H1 (cell line): ENCODE measurements at regions not wholly inside any gene's neighbourhood (a gene's known extent, or its start where the extent isn't known, plus 50 kb on each side); places are given as distances from the start of the nearest gene placed in this dataset.

Experiments
- CTCF ChIA-PET: fragments of 300-600 bp; sonication (Branson Sonifier 250); formaldehyde crosslinking; loops from one replicate; lab custom pipeline; 2021; ENCODE audit not compliant: partially characterized antibody; lab: Charles Lee
- POLR2A ChIA-PET: fragments of 300-600 bp; sonication (Branson Sonifier 250); formaldehyde crosslinking; loops from one replicate; lab custom pipeline; 2021; ENCODE audit warnings: inconsistent platforms; ENCODE audit not compliant: partially characterized antibody; lab: Charles Lee
- DNase-seq, 2 experiments: peaks; one replicate each; pipeline versions ENCODE4 v3.0.0 to v3.0.0-alpha.2; 2010 to 2022; ENCODE audit warnings: low spot score in 2 of 2, low read depth in 1 of 2, mixed read lengths in 1 of 2
- FAIRE-seq: peaks from 2 replicates; lab custom pipeline; 2011; peaks lifted over from hg19 to GRCh38; lab: Jason Lieb, UNC
- H2AFZ ChIP-seq: 2 replicates; pipeline ENCODE4 v1.8.1; 2012; ENCODE audit warnings: low read length, inconsistent platforms
- H2AK5ac ChIP-seq: 2 replicates; pipeline ENCODE4 v1.6.1; 2013; ENCODE audit warnings: low read depth, low read length
- H2BK120ac ChIP-seq: replicated peaks from 2 replicates; pipeline ENCODE3; 2013; ENCODE audit warnings: low read depth, low read length, inconsistent platforms
- H2BK12ac ChIP-seq: 2 replicates; pipeline ENCODE4 v1.6.1; 2013; ENCODE audit warnings: low read depth, low read length
- H2BK15ac ChIP-seq: 2 replicates; pipeline ENCODE4 v1.6.1; 2013; ENCODE audit warnings: low read length
- H2BK20ac ChIP-seq: 2 replicates; pipeline ENCODE4 v1.6.1; 2013; ENCODE audit warnings: low read length
- H2BK5ac ChIP-seq: 2 replicates; pipeline ENCODE4 v1.6.1; 2013; ENCODE audit warnings: low read depth, low read length
- H3K14ac ChIP-seq: 2 replicates; pipeline ENCODE4 v1.6.1; 2013; ENCODE audit warnings: inconsistent platforms; ENCODE audit not compliant: insufficient read length
- H3K18ac ChIP-seq: 2 replicates; pipeline ENCODE4 v1.6.1; 2013; ENCODE audit warnings: low read length; ENCODE audit errors: extremely low read depth
- H3K23ac ChIP-seq: 2 replicates; pipeline ENCODE4 v1.6.1; 2013; ENCODE audit warnings: inconsistent platforms; ENCODE audit not compliant: insufficient read length
- H3K23me2 ChIP-seq: 2 replicates; pipeline ENCODE4 v1.6.1; 2013; ENCODE audit warnings: low read depth, low read length
- H3K27ac ChIP-seq: 2 replicates; pipeline ENCODE4 v1.6.1; 2011; ENCODE audit warnings: low read depth, low read length, inconsistent platforms
- H3K27me3 ChIP-seq, 4 experiments: replicated peaks in 1 of 4; 1 replicate in 1 of 4; 2 replicates in 3 of 4; pipeline versions ENCODE4 v1.6.1 to v1.8.1; 2011 to 2013; ENCODE audit warnings: low read length in 3 of 4, mild to moderate bottlenecking in 3 of 4, inconsistent platforms in 2 of 4, mixed read lengths in 2 of 4, moderate library complexity in 1 of 4; ENCODE audit not compliant: control insufficient read depth in 3 of 4, insufficient read depth in 3 of 4; ENCODE audit errors: extremely low read depth in 1 of 4
- H3K36me3 ChIP-seq, 4 experiments: 2 replicates each; pipeline versions ENCODE4 v1.6.1 to v1.8.1; 2011 to 2013; ENCODE audit warnings: mild to moderate bottlenecking in 4 of 4, low read length in 3 of 4, moderate library complexity in 2 of 4, control low read depth in 1 of 4, inconsistent platforms in 1 of 4; ENCODE audit not compliant: insufficient read depth in 4 of 4, control insufficient read depth in 2 of 4
- H3K4ac ChIP-seq: replicated peaks from 2 replicates; pipeline ENCODE3; 2013; ENCODE audit warnings: low read length, low read depth, mixed read lengths, inconsistent platforms; ENCODE audit not compliant: insufficient read length
- H3K4me1 ChIP-seq, 4 experiments: replicated peaks in 1 of 4; 1 replicate in 1 of 4; 2 replicates in 3 of 4; pipeline versions ENCODE4 v1.6.1 to v1.8.1; 2011 to 2013; ENCODE audit warnings: low read length in 3 of 4, inconsistent platforms in 2 of 4, mixed read lengths in 1 of 4; ENCODE audit not compliant: insufficient read depth in 4 of 4, control insufficient read depth in 3 of 4
- H3K4me2 ChIP-seq, 2 experiments: 2 replicates each; pipeline versions ENCODE4 v1.6.1 to v1.8.1; 2011 to 2013; ENCODE audit warnings: low read depth in 2 of 2, low read length in 2 of 2, control low read depth in 1 of 2, inconsistent platforms in 1 of 2, mild to moderate bottlenecking in 1 of 2; ENCODE audit not compliant: insufficient read depth in 1 of 2
- H3K4me3 ChIP-seq, 4 experiments: fragments of 200-600, 300-600 bp in 1 of 4; sonication (generic), shearing (Covaris generic), sonication (Bioruptor Twin) in 1 of 4; 2 replicates each; pipeline versions ENCODE4 v1.5.1 to v1.8.1; 2011 to 2016; ENCODE audit warnings: low read length in 4 of 4, low read depth in 3 of 4, control low read depth in 2 of 4, inconsistent platforms in 2 of 4, mild to moderate bottlenecking in 2 of 4, mixed read lengths in 1 of 4, moderate library complexity in 1 of 4; ENCODE audit not compliant: insufficient read depth in 2 of 4; ENCODE audit errors: extremely low read depth in 1 of 4
- H3K56ac ChIP-seq: replicated peaks from 2 replicates; pipeline ENCODE3; 2013; ENCODE audit warnings: low read depth, mild to moderate bottlenecking, mixed read lengths, low read length, inconsistent platforms; ENCODE audit not compliant: insufficient read length
- H3K79me1 ChIP-seq: 2 replicates; pipeline ENCODE4 v1.6.1; 2013; ENCODE audit warnings: low read depth, low read length, control low read depth
- H3K79me2 ChIP-seq, 2 experiments: 2 replicates each; pipeline versions ENCODE4 v1.6.1 to v1.8.1; 2012 to 2013; ENCODE audit warnings: low read length in 2 of 2, mild to moderate bottlenecking in 2 of 2, inconsistent platforms in 1 of 2; ENCODE audit not compliant: insufficient read depth in 2 of 2, control insufficient read depth in 1 of 2
- H3K9ac ChIP-seq, 4 experiments: replicated peaks in 1 of 4; 1 replicate in 1 of 4; 2 replicates in 3 of 4; pipeline versions ENCODE4 v1.6.1 to v1.8.1; 2011 to 2013; ENCODE audit warnings: low read depth in 3 of 4, low read length in 3 of 4, control low read depth in 2 of 4, mild to moderate bottlenecking in 2 of 4, moderate library complexity in 2 of 4, inconsistent platforms in 1 of 4; ENCODE audit errors: extremely low read depth in 1 of 4
- H3K9me3 ChIP-seq, 2 experiments: 2 replicates each; pipeline versions ENCODE4 v1.6.1 to v1.8.1; 2012 to 2013; ENCODE audit warnings: mild to moderate bottlenecking in 2 of 2, moderate library complexity in 2 of 2, control low read depth in 1 of 2, inconsistent platforms in 1 of 2, low read depth in 1 of 2, low read length in 1 of 2, mixed read lengths in 1 of 2; ENCODE audit not compliant: insufficient read depth in 2 of 2
- H4K20me1 ChIP-seq, 2 experiments: replicated peaks in 1 of 2; 2 replicates each; pipeline versions ENCODE3 to v1.8.1; 2011 to 2013; ENCODE audit warnings: inconsistent platforms in 2 of 2, low read length in 2 of 2, mild to moderate bottlenecking in 1 of 2; ENCODE audit not compliant: insufficient read depth in 2 of 2, control insufficient read depth in 1 of 2
- H4K5ac ChIP-seq: 2 replicates; pipeline ENCODE4 v1.6.1; 2013; ENCODE audit warnings: low read length, low read depth, mixed read lengths, inconsistent platforms; ENCODE audit not compliant: insufficient read length
- H4K8ac ChIP-seq: 2 replicates; pipeline ENCODE4 v1.8.0; 2013; ENCODE audit warnings: mild to moderate bottlenecking, moderate library complexity, low read length, inconsistent platforms; ENCODE audit not compliant: insufficient read depth; ENCODE audit errors: extremely low read depth
- H4K91ac ChIP-seq: replicated peaks from 2 replicates; pipeline ENCODE3; 2013; ENCODE audit warnings: low read length, mixed read lengths, inconsistent platforms; ENCODE audit not compliant: insufficient read length
- CTCF ChIP-seq, 3 experiments: IDR thresholded peaks; 1 replicate in 2 of 3; 2 replicates in 1 of 3; pipeline versions ENCODE4 v1.5.1 to v1.6.1; 2011; ENCODE audit warnings: low read length in 3 of 3, mild to moderate bottlenecking in 3 of 3, inconsistent platforms in 2 of 3, low read depth in 1 of 3, moderate library complexity in 1 of 3; ENCODE audit not compliant: insufficient read depth in 1 of 3; ENCODE audit errors: control extremely low read depth in 1 of 3
- EZH2 ChIP-seq: fragments of 200-600 bp; sonication (generic); IDR thresholded peaks from 2 replicates; pipeline ENCODE4 v1.7.1; 2012; ENCODE audit warnings: low read depth, mild to moderate bottlenecking, moderate library complexity, low read length, inconsistent platforms; ENCODE audit not compliant: severe bottlenecking
- GTF2F1 ChIP-seq: IDR thresholded peaks from 2 replicates; pipeline ENCODE4 v1.6.1; 2012; ENCODE audit warnings: low read depth, low read length, improper control_type of control experiment, borderline replicate concordance
- JUN ChIP-seq: IDR thresholded peaks from 2 replicates; pipeline ENCODE4 v1.6.1; 2011; ENCODE audit warnings: low read depth, mild to moderate bottlenecking, improper control_type of control experiment, low read length
- MAFK ChIP-seq: IDR thresholded peaks from 2 replicates; pipeline ENCODE4 v1.6.1; 2012; ENCODE audit warnings: low read depth, mild to moderate bottlenecking, improper control_type of control experiment, low read length
- RFX5 ChIP-seq: IDR thresholded peaks from 2 replicates; pipeline ENCODE4 v1.6.1; 2011; ENCODE audit warnings: low read depth, low read length, improper control_type of control experiment, borderline replicate concordance
- RXRA ChIP-seq: IDR thresholded peaks from 2 replicates; pipeline ENCODE4 v1.6.1; 2011; ENCODE audit warnings: low read depth, mild to moderate bottlenecking, low read length, moderate library complexity; ENCODE audit not compliant: insufficient read depth
- SP2 ChIP-seq: IDR thresholded peaks from 2 replicates; pipeline ENCODE4 v1.6.1; 2012; ENCODE audit warnings: mild to moderate bottlenecking, low read length, inconsistent platforms
- ZNF274 ChIP-seq: IDR thresholded peaks from 2 replicates; pipeline ENCODE4 v1.7.0; 2012; ENCODE audit warnings: low read length, borderline replicate concordance; ENCODE audit errors: extremely low read depth
- WGBS, 2 experiments: shearing (Covaris generic) in 1 of 2; methylation state at CpG; one replicate each; pipeline versions ENCODE4 v1.1.6 to v1.1.7; 2013 to 2015; ENCODE audit warnings: low lambda C conversion rate in 2 of 2, mixed read lengths in 2 of 2, inconsistent platforms in 1 of 2, low coverage in 1 of 2, missing lambda C conversion rate in 1 of 2; ENCODE audit not compliant: insufficient replicate concordance in 2 of 2, insufficient coverage in 1 of 2, insufficient read length in 1 of 2; ENCODE audit errors: extremely low coverage in 1 of 2, missing lambda C conversion rate in 1 of 2; 5-methylcytosine and 5-hydroxymethylcytosine counted together
- TF ChIP-seq, protein P1 (sequence below): IDR thresholded peaks from 2 replicates; pipeline ENCODE4 v1.6.1; 2012; ENCODE audit warnings: low read length, inconsistent platforms

GRCh38 chr2:217634871-217635270 lies 367.9 kb downstream of the TNS1 start:
- H2BK12ac ChIP-seq: no peak overlapping the region
- no peak overlapping the region for H3K18ac ChIP-seq
- H3K79me1 ChIP-seq: no peaks in the 10 kb centered on the region
- no peaks in the 10 kb centered on the region for H3K36me3 ChIP-seq
- ChIA-PET POLR2A (no interaction called here), CTCF (interaction anchor here (0.9 to 2.3 kb wide), 6 partner anchors 13 to 469 kb away, joined by 3 to 7 read pairs (median 4); no protein-coding TSS in a partner anchor)
- peaks cover 0 to 1% (median 0%) of the 10 kb centered on the region in 4 experiments; a peak in 2 of 7 replicates for H3K27me3 ChIP-seq
- H3K23me2 ChIP-seq: no peaks in the 10 kb centered on the region
- H2BK120ac ChIP-seq: no peak overlapping the region
- H4K91ac ChIP-seq: no peak overlapping the region
- H4K20me1 ChIP-seq: no peaks in the 10 kb centered on the region
- H3K4me1 ChIP-seq: no peaks in the 10 kb centered on the region
- H3K27ac ChIP-seq: no peak overlapping the region
- no peak overlapping the region for H2BK5ac ChIP-seq
- no peak overlapping the region for H4K8ac ChIP-seq
- H2BK15ac ChIP-seq: no peak overlapping the region
- no peak overlapping the region for H3K4me2 ChIP-seq
- no peak overlapping the region for H2BK20ac ChIP-seq
- H3K23ac ChIP-seq: no peak overlapping the region
- DNase-seq (no peak), FAIRE-seq (no peak)
- 87% methylated on average over 1 of the region's 1 CpG; no CpG with 5 or more reads in 1 of the 2 experiments for WGBS, 2 experiments
- no peak overlapping the region for H3K9ac ChIP-seq
- no peak overlapping the region for H3K56ac ChIP-seq
- H2AFZ ChIP-seq: no peak overlapping the region
- no peak overlapping the region for H3K14ac ChIP-seq
- H2AK5ac ChIP-seq: no peak overlapping the region
- H3K4me3 ChIP-seq: no peak overlapping the region
- no peak overlapping the region for H3K4ac ChIP-seq
- H3K79me2 ChIP-seq: no peaks in the 10 kb centered on the region
- H3K9me3 ChIP-seq: no peaks in the 10 kb centered on the region
- H4K5ac ChIP-seq: no peak overlapping the region
- TF ChIP-seq CTCF (IDR thresholded peaks at IDR 0.05; ENCODE audit: control extremely low read depth in 1 of 3, insufficient read depth in 1 of 3, low read depth in 1 of 3, low read length in 3 of 3): no peak
- no peak for TF ChIP-seq RXRA
- no peak for TF ChIP-seq SP2
- TF ChIP-seq, protein P1, sequence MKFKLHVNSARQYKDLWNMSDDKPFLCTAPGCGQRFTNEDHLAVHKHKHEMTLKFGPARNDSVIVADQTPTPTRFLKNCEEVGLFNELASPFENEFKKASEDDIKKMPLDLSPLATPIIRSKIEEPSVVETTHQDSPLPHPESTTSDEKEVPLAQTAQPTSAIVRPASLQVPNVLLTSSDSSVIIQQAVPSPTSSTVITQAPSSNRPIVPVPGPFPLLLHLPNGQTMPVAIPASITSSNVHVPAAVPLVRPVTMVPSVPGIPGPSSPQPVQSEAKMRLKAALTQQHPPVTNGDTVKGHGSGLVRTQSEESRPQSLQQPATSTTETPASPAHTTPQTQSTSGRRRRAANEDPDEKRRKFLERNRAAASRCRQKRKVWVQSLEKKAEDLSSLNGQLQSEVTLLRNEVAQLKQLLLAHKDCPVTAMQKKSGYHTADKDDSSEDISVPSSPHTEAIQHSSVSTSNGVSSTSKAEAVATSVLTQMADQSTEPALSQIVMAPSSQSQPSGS: no peak
- TF ChIP-seq JUN: no peak
- TF ChIP-seq RFX5: no peak
- no peak for TF ChIP-seq ZNF274
- no peak for TF ChIP-seq GTF2F1
- TF ChIP-seq EZH2: no peak
- TF ChIP-seq MAFK: no peak
